AG04450 (cell line): ENCODE measurements at regions not wholly inside any gene's neighbourhood (a gene's known extent, or its start where the extent isn't known, plus 50 kb on each side); places are given as distances from the start of the nearest gene placed in this dataset.

Experiments used
- CTCF ChIA-PET: fragments of 300-600, 350-600 bp; formaldehyde crosslinking; extraction: SDS; loops from one replicate; lab custom pipeline; 2022; ENCODE audit warnings: antibody characterized with exemption, inconsistent platforms; lab: Charles Lee
- POLR2A ChIA-PET: fragments of 350-600 bp; formaldehyde crosslinking; extraction: SDS; loops from one replicate; lab custom pipeline; 2021; ENCODE audit warnings: antibody characterized with exemption, inconsistent platforms; lab: Yijun Ruan, JAX
- DNase-seq: peaks from one replicate; pipeline ENCODE4 v3.0.0-alpha.2; 2011; ENCODE audit warnings: low read depth, low spot score
- H3K27ac ChIP-seq: one replicate; pipeline ENCODE4 v1.5.1; 2012; ENCODE audit warnings: low read depth, low read length, control low read depth
- H3K27me3 ChIP-seq: one replicate; pipeline ENCODE4 v1.6.0; 2012; ENCODE audit warnings: low read length; ENCODE audit not compliant: control insufficient read depth, insufficient read depth
- H3K4me3 ChIP-seq: 2 replicates; pipeline ENCODE4 v1.5.1; 2011; ENCODE audit warnings: mild to moderate bottlenecking, low read depth, low read length, control low read depth
- H3K9me3 ChIP-seq: 2 replicates; pipeline ENCODE4 v1.5.1; 2012; ENCODE audit warnings: low read length; ENCODE audit not compliant: control insufficient read depth, insufficient read depth
- CTCF ChIP-seq: IDR thresholded peaks from 2 replicates; pipeline ENCODE4 v1.5.1; 2011; ENCODE audit warnings: low read depth, low read length, control low read depth, inconsistent platforms

GRCh38 chr11:22510010-22510409 lies 115.6 kb downstream of the FANCF start:
- no peak overlapping the region for H3K27ac ChIP-seq
- H3K27me3 ChIP-seq: no peaks in the 10 kb centered on the region
- TF ChIP-seq CTCF: no peak

GRCh38 chr11:22508665-22509064 lies 117.0 kb downstream of the FANCF start:
- Histone ChIP-seq H3K9me3 (no peaks in the 10 kb centered on the region), H3K27me3 (no peaks in the 10 kb centered on the region), H3K27ac (no peak overlapping the region), H3K4me3 (no peak overlapping the region)
- ChIA-PET POLR2A (no interaction called here), CTCF (no interaction called here)
- TF ChIP-seq CTCF: no peak
- DNase-seq: no peak

More at GRCh38 chr11:22510010-22510409, 115.6 kb downstream of the FANCF start:
- ChIA-PET POLR2A (no interaction called here), CTCF (no interaction called here)
- Histone ChIP-seq H3K9me3 (no peaks in the 10 kb centered on the region), H3K4me3 (no peak overlapping the region)
- no peak for DNase-seq

GRCh38 chr11:22497474-22497873 lies 128.1 kb downstream of the FANCF start:
- Histone ChIP-seq H3K9me3 (no peaks in the 10 kb centered on the region), H3K4me3 (no peak overlapping the region), H3K27ac (no peak overlapping the region), H3K27me3 (no peaks in the 10 kb centered on the region)
- POLR2A ChIA-PET: no interaction called here
- no peak for DNase-seq
- CTCF ChIA-PET: no interaction called here
- no peak for TF ChIP-seq CTCF

- no peak overlapping the region for H3K27ac ChIP-seq
- no peak for DNase-seq
- CTCF ChIA-PET: interaction anchor here (0.6 kb wide), 1 partner anchor 50 kb away, joined by 3 read pairs; no protein-coding TSS in a partner anchor
- POLR2A ChIA-PET: no interaction called here
- TF ChIP-seq CTCF: no peak
- H3K9me3 ChIP-seq: no peaks in the 10 kb centered on the region
- no peak overlapping the region for H3K4me3 ChIP-seq
- no peaks in the 10 kb centered on the region for H3K27me3 ChIP-seq
These were observed 133.9 kb downstream of the FANCF start for GRCh38 chr11:22491555-22492225.

- H3K27ac ChIP-seq: no peak overlapping the region
- DNase-seq: no peak
- no peaks in the 10 kb centered on the region; the same call in 1 of the 2 replicates for H3K9me3 ChIP-seq
- no peak overlapping the region for H3K4me3 ChIP-seq
- POLR2A ChIA-PET: no interaction called here
- no peaks in the 10 kb centered on the region for H3K27me3 ChIP-seq
- TF ChIP-seq CTCF: no peak
- CTCF ChIA-PET: interaction anchor here (1.0 kb wide), 1 partner anchor 307 kb away, joined by 3 read pairs; no protein-coding TSS in a partner anchor
These were observed 142.0 kb downstream of the SLC17A6 start for GRCh38 chr11:22479971-22480720.
